HepG2 (cell line): ENCODE measurements at regions not wholly inside any gene's neighbourhood (a gene's known extent, or its start where the extent isn't known, plus 50 kb on each side); places are given as distances from the start of the nearest gene placed in this dataset.

ENCODE experiments used
- ATAC-seq: fragments of 200-7000 bp; cut with Tn5 transposase; 3 replicates; pipeline ENCODE4 v1.9.1; 2020; ENCODE audit warnings: mild to moderate bottlenecking, moderate library complexity
- BruUV-seq: library from RNA; stranded (reverse); fragments of 400-500 nt; replicated peaks from 2 replicates; lab custom pipeline; 2021; lab: Mats Ljungman, UMichigan
- CTCF ChIA-PET: fragments of 300-600 bp; formaldehyde crosslinking; extraction: SDS; loops from one replicate; lab custom pipeline; 2021; ENCODE audit warnings: low total read pairs, inconsistent platforms, low intra/inter-chr PET ratio; lab: Yijun Ruan, JAX
- POLR2A ChIA-PET: fragments of 350-600 bp; sonication (Branson Sonifier 250); formaldehyde crosslinking; loops from one replicate; lab custom pipeline; 2020; ENCODE audit warnings: antibody characterized with exemption, inconsistent platforms; lab: Yijun Ruan, JAX
- DNase-seq: peaks from one replicate; pipeline ENCODE4 v3.0.0-alpha.2; 2015; ENCODE audit warnings: low spot score
- FAIRE-seq: peaks from 3 replicates; lab custom pipeline; 2011; peaks lifted over from hg19 to GRCh38; lab: Jason Lieb, UNC
- H2AFZ ChIP-seq: one replicate; pipeline ENCODE4 v1.6.1; 2011; ENCODE audit warnings: low read length, inconsistent platforms
- H3K27ac ChIP-seq: fragments of 300-600 bp; 3 replicates; pipeline ENCODE4 v1.8.0; 2011; ENCODE audit warnings: mixed run types, mild to moderate bottlenecking, mixed read lengths, low read length, inconsistent platforms; ENCODE audit not compliant: insufficient read depth; ENCODE audit errors: extremely low read length
- H3K27me3 ChIP-seq, 2 experiments: fragments of 200-600 bp in 1 of 2; 2 replicates in 1 of 2; 3 replicates in 1 of 2; pipeline versions ENCODE4 v1.6.0 to v1.8.0; 2011; ENCODE audit warnings: low read length in 2 of 2, mild to moderate bottlenecking in 2 of 2, moderate library complexity in 2 of 2, inconsistent platforms in 1 of 2; ENCODE audit not compliant: insufficient read depth in 2 of 2, control insufficient read depth in 1 of 2
- H3K36me3 ChIP-seq, 2 experiments: fragments of 200-600 bp in 1 of 2; replicated peaks in 1 of 2; 2 replicates in 1 of 2; 3 replicates in 1 of 2; pipeline versions ENCODE4 v1.5.1 to v1.8.0; 2011; ENCODE audit warnings: low read length in 2 of 2, inconsistent platforms in 1 of 2; ENCODE audit not compliant: insufficient read depth in 2 of 2, control insufficient read depth in 1 of 2
- H3K4me1 ChIP-seq: 2 replicates; pipeline ENCODE4 v1.5.1; 2012; ENCODE audit warnings: low read length, inconsistent platforms; ENCODE audit not compliant: insufficient read depth
- H3K4me2 ChIP-seq: 2 replicates; pipeline ENCODE4 v1.6.0; 2011; ENCODE audit warnings: low read depth, low read length, inconsistent platforms
- H3K4me3 ChIP-seq, 3 experiments: fragments of 200-600 bp in 1 of 3; sonication (generic), shearing (Covaris generic) in 1 of 3; replicated peaks in 1 of 3; 2 replicates each; pipeline ENCODE4 v1.5.1; 2011 to 2016; ENCODE audit warnings: low read length in 3 of 3, inconsistent platforms in 2 of 3, low read depth in 2 of 3, mild to moderate bottlenecking in 2 of 3, control low read depth in 1 of 3, mixed read lengths in 1 of 3; ENCODE audit not compliant: insufficient read depth in 1 of 3
- H3K79me2 ChIP-seq: one replicate; pipeline ENCODE4 v1.6.1; 2011; ENCODE audit warnings: low read length, inconsistent platforms; ENCODE audit not compliant: insufficient read depth
- H3K9ac ChIP-seq: 2 replicates; pipeline ENCODE4 v1.6.0; 2011; ENCODE audit warnings: mild to moderate bottlenecking, low read depth, low read length, inconsistent platforms; ENCODE audit not compliant: insufficient read depth
- H3K9me3 ChIP-seq: 2 replicates; pipeline ENCODE4 v1.5.1; 2012; ENCODE audit warnings: mild to moderate bottlenecking, low read length
- H4K20me1 ChIP-seq: 2 replicates; pipeline ENCODE4 v1.6.0; 2011; ENCODE audit warnings: inconsistent platforms, mild to moderate bottlenecking, low read length, moderate library complexity; ENCODE audit not compliant: insufficient read depth
- DMAP1 ChIP-seq: IDR thresholded peaks from 2 replicates; pipeline ENCODE4 v1.6.1; 2016
- FOSL1 ChIP-seq: sonication (generic); formaldehyde crosslinking; IDR thresholded peaks from 2 replicates; pipeline ENCODE4 v1.9.0; 2021; ENCODE audit warnings: missing genetic modification reagents, borderline replicate concordance
- JUNB ChIP-seq: sonication (generic); formaldehyde crosslinking; IDR thresholded peaks from 2 replicates; pipeline ENCODE4 v1.8.0; 2022; ENCODE audit warnings: missing genetic modification reagents, mild to moderate bottlenecking, borderline replicate concordance
- MAFF ChIP-seq: IDR thresholded peaks from 2 replicates; pipeline ENCODE4 v1.6.1; 2011; ENCODE audit warnings: low read depth, low read length, improper control_type of control experiment
- NCOA2 ChIP-seq: sonication (generic); formaldehyde crosslinking; IDR thresholded peaks from 2 replicates; pipeline ENCODE4 v1.8.0; 2022; ENCODE audit warnings: inconsistent platforms
- NFE2L2 ChIP-seq: fragments of 150-350 bp; IDR thresholded peaks from 2 replicates; pipeline ENCODE4 v1.6.1; 2014; ENCODE audit warnings: low read length
- SP1 ChIP-seq, 2 experiments: fragments of 450-650 bp in 1 of 2; sonication (generic) in 1 of 2; formaldehyde crosslinking in 1 of 2; IDR thresholded peaks; 2 replicates each; pipeline versions ENCODE4 v1.4.0 to v1.6.1; 2016 to 2020; ENCODE audit warnings: missing genetic modification reagents in 1 of 2
- STAT6 ChIP-seq: sonication (generic); formaldehyde crosslinking; IDR thresholded peaks from 2 replicates; pipeline ENCODE4 v1.4.0; 2020; ENCODE audit warnings: missing genetic modification reagents, mild to moderate bottlenecking, borderline replicate concordance
- TBL1XR1 ChIP-seq: fragments of 150-350 bp; IDR thresholded peaks from 2 replicates; pipeline ENCODE4 v1.6.1; 2014; ENCODE audit warnings: borderline replicate concordance, low read length; ENCODE audit not compliant: partially characterized antibody
- XRCC5 ChIP-seq: fragments of 200-400 bp; formaldehyde crosslinking; optimal IDR thresholded peaks from 2 replicates; pipeline ENCODE3; 2017; ENCODE audit warnings: mild to moderate bottlenecking, low read length
- ZC3H4 ChIP-seq: sonication (generic); formaldehyde crosslinking; IDR thresholded peaks from 2 replicates; pipeline ENCODE4 v1.4.0; 2020; ENCODE audit warnings: missing genetic modification reagents, borderline replicate concordance
- ZFP62 ChIP-seq: sonication (generic); formaldehyde crosslinking; IDR thresholded peaks from 2 replicates; pipeline ENCODE4 v1.4.0; 2020; ENCODE audit warnings: missing genetic modification reagents
- ZNF12 ChIP-seq: sonication (generic); formaldehyde crosslinking; IDR thresholded peaks from 2 replicates; pipeline ENCODE4 v1.5.0; 2020; ENCODE audit warnings: missing genetic modification reagents
- ZNF496 ChIP-seq: sonication (generic); formaldehyde crosslinking; IDR thresholded peaks from 2 replicates; pipeline ENCODE4 v1.8.1; 2023; ENCODE audit warnings: mild to moderate bottlenecking, moderate library complexity, missing genetic modification reagents; ENCODE audit not compliant: insufficient replicate concordance
- ZNF574 ChIP-seq: sonication (generic); formaldehyde crosslinking; IDR thresholded peaks from 2 replicates; pipeline ENCODE4 v1.4.0; 2020; ENCODE audit warnings: missing genetic modification reagents
- WGBS: methylation state at CpG from one replicate; pipeline ENCODE4 v1.1.6; 2017; ENCODE audit warnings: low lambda C conversion rate; 5-methylcytosine and 5-hydroxymethylcytosine counted together
- in situ Hi-C: cut with HindIII; loops from 2 replicates; pipeline ENCODE4 v1.10.0; 2017; ENCODE audit warnings: low pct_unique_long_range_greater_than_20kb; ENCODE audit not compliant: extremely low pct_ligation_motif_present
- intact Hi-C: fragments of 100-400 bp; cut with micrococcal nuclease; formaldehyde crosslinking; loops from one replicate; pipeline ENCODE4 v1.10.0; 2022; ENCODE audit not compliant: unreplicated experiment
- TF ChIP-seq, protein P1 (sequence below): sonication (generic); formaldehyde crosslinking; conservative IDR thresholded peaks from 2 replicates; pipeline ENCODE4 v1.5.0; 2020; ENCODE audit warnings: missing genetic modification reagents

DNA sequence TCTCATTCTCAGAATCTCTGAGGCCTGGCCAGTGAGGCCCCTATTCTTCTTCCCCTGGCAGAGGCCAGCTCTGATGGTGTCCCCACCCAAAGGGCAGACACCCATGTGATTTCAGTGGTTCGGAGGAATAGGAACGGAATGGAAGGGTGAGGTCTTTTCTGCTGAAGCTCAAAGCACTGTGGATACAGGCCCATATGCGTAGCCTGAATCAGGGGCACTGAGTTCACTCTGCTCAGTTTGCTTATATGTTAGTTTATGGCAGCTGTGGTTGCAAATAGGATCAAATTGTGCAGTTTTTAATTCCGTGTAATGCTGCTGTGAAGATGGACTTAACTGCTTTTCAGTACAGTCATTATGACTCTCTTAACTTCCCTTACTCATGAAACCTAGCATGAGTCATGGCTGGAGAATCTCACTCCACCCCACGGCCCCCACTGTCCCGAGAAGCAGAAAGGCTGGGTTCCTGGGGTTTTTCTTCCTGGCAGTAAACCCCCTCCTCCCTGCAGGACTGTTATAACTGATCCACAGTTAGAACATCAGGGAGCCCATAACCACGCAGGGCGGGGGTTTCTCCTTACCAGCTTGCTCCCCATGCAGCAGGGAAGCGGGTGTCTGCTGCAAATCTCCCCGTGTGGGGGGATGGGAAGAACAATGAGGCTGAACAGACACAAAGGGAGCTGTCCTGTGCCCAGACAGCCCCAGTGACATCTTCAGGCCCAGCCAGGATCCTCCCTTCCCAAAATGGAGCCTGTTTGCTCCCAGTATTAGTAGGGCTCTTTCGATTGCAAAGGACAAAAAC is 122.7 kb downstream of the SLC38A6 start:
- Histone ChIP-seq H3K27me3 (no peaks in the 10 kb centered on the region), H3K9me3 (no peaks in the 10 kb centered on the region), H2AFZ (no peak overlapping the region), H3K4me2 (peak overlapping the region; percentile 84), H3K36me3 (no peaks in the 10 kb centered on the region), H4K20me1 (no peaks in the 10 kb centered on the region), H3K4me1 (peaks cover 59% of the 10 kb centered on the region), H3K9ac (peak overlapping the region; percentile 70), H3K4me3 (peak overlapping the region; percentile 8 to 56 (median 38); a peak in 5 of 6 replicates), H3K79me2 (no peaks in the 10 kb centered on the region), H3K27ac (peak overlapping the region; percentile 87)
- ATAC-seq: peak; percentile 20
- BruUV-seq: TSS peak; percentile 84
- in situ Hi-C loops (loop anchor here (10.0 kb wide), 1 partner anchor 479 kb away; no protein-coding TSS in a partner anchor), intact Hi-C loops (loop anchor here (1.0 to 5.0 kb wide), 5 partner anchors 61 to 478 kb away; partner anchors contain the start of genes MNAT1, SLC38A6 and TRMT5)
- POLR2A ChIA-PET: interaction anchor here (0.8 to 2.1 kb wide), 6 partner anchors 13 to 381 kb away, joined by 3 to 14 read pairs (median 5); partner anchors contain the start of genes SLC38A6 and TRMT5
- DNase-seq: peak; percentile 78
- CTCF ChIA-PET: no interaction called here
- WGBS: 22% methylated on average over 7 of the region's 11 CpGs
- no peak for FAIRE-seq
- no peak for TF ChIP-seq ZNF496 (CRISPR knock-in tag)
- TF ChIP-seq JUNB (CRISPR knock-in tag): peak; percentile 66; the same call in 1 of the 2 replicates
- TF ChIP-seq XRCC5: peak; percentile 14
- TF ChIP-seq FOSL1 (CRISPR knock-in tag): peak; percentile 73; the same call in 1 of the 2 replicates
- no peak for TF ChIP-seq TBL1XR1
- TF ChIP-seq, protein P1, sequence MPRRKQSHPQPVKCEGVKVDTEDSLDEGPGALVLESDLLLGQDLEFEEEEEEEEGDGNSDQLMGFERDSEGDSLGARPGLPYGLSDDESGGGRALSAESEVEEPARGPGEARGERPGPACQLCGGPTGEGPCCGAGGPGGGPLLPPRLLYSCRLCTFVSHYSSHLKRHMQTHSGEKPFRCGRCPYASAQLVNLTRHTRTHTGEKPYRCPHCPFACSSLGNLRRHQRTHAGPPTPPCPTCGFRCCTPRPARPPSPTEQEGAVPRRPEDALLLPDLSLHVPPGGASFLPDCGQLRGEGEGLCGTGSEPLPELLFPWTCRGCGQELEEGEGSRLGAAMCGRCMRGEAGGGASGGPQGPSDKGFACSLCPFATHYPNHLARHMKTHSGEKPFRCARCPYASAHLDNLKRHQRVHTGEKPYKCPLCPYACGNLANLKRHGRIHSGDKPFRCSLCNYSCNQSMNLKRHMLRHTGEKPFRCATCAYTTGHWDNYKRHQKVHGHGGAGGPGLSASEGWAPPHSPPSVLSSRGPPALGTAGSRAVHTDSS: no peak
- no peak for TF ChIP-seq SP1 (IDR thresholded peaks at IDR 0.05)
- 0 out of 2 replicates have a peak, but pooled peaks have one; percentile 15 for TF ChIP-seq SP1 (CRISPR knock-in tag; IDR thresholded peaks at IDR 0.05)
- TF ChIP-seq DMAP1 (CRISPR knock-in tag): peak; percentile 18; the same call in 1 of the 2 replicates
- 0 out of 2 replicates have a peak, but pooled peaks have one; percentile 46 for TF ChIP-seq ZC3H4
- TF ChIP-seq ZFP62 (CRISPR knock-in tag): no peak
- TF ChIP-seq STAT6 (CRISPR knock-in tag): no peak
- TF ChIP-seq ZNF12: no peak
- peak; percentile 41 for TF ChIP-seq MAFF
- TF ChIP-seq ZNF574 (CRISPR knock-in tag): peak; percentile 29; the same call in 1 of the 2 replicates
- peak; percentile 38; the same call in 1 of the 2 replicates for TF ChIP-seq NFE2L2
- 0 out of 2 replicates have a peak, but pooled peaks have one; percentile 33 for TF ChIP-seq NCOA2 (CRISPR knock-in tag)
